Loucy (cell line): ENCODE measurements at regions not wholly inside any gene's neighbourhood (a gene's known extent, or its start where the extent isn't known, plus 50 kb on each side); places are given as distances from the start of the nearest gene placed in this dataset.
"Not testable (repeated sequence)": the region's sequence is repeated elsewhere in the genome, so short reads cannot be mapped to it uniquely, and the experiment has no call there.

ENCODE experiments used
- H2AFZ ChIP-seq: fragments of 200-600 bp; sonication (generic); 2 replicates; pipeline ENCODE4 v1.6.0; 2016; ENCODE audit warnings: antibody characterized with exemption, mild to moderate bottlenecking, low read length, moderate library complexity
- H3F3A ChIP-seq: fragments of 200-600 bp; 2 replicates; pipeline ENCODE4 v1.6.0; 2016; ENCODE audit warnings: antibody characterized with exemption, low read depth, mild to moderate bottlenecking
- H3K27me3 ChIP-seq: fragments of 200-600 bp; sonication (generic); 2 replicates; pipeline ENCODE4 v1.6.1; 2014; ENCODE audit warnings: low read length, mild to moderate bottlenecking; ENCODE audit not compliant: insufficient read depth, poor library complexity, severe bottlenecking
- H3K36me3 ChIP-seq: fragments of 200-600 bp; sonication (generic); 2 replicates; pipeline ENCODE4 v1.6.1; 2016; ENCODE audit warnings: low read length; ENCODE audit not compliant: insufficient read depth
- H3K4me1 ChIP-seq: fragments of 200-600 bp; sonication (generic); 2 replicates; pipeline ENCODE4 v1.5.1; 2014; ENCODE audit warnings: low read length, mild to moderate bottlenecking; ENCODE audit not compliant: insufficient read depth, poor library complexity, severe bottlenecking
- H3K4me2 ChIP-seq: fragments of 200-600 bp; sonication (generic); 2 replicates; pipeline ENCODE4 v1.6.0; 2014; ENCODE audit warnings: antibody characterized with exemption, low read length, low read depth, mild to moderate bottlenecking; ENCODE audit not compliant: poor library complexity, severe bottlenecking
- H3K4me3 ChIP-seq: fragments of 200-600 bp; sonication (generic); 2 replicates; pipeline ENCODE4 v1.5.1; 2014; ENCODE audit warnings: low read length, mild to moderate bottlenecking, mixed read lengths; ENCODE audit not compliant: poor library complexity, severe bottlenecking
- H3K79me2 ChIP-seq: fragments of 200-600 bp; sonication (generic); 2 replicates; pipeline ENCODE4 v1.6.1; 2014; ENCODE audit warnings: low read length; ENCODE audit not compliant: insufficient read depth
- H3K9ac ChIP-seq: fragments of 200-600 bp; sonication (generic); 2 replicates; pipeline ENCODE4 v1.6.0; 2014; ENCODE audit warnings: mild to moderate bottlenecking, low read depth, low read length, moderate library complexity; ENCODE audit not compliant: poor library complexity, severe bottlenecking
- H3K9me2 ChIP-seq: fragments of 200-600 bp; sonication (generic); replicated peaks from 2 replicates; pipeline ENCODE4 v1.6.1; 2016; ENCODE audit warnings: low read depth, low read length, mixed read lengths
- H3K9me3 ChIP-seq: fragments of 200-600 bp; sonication (generic); 2 replicates; pipeline ENCODE4 v1.6.1; 2014; ENCODE audit warnings: mild to moderate bottlenecking, antibody characterized with exemption, low read length, low read depth; ENCODE audit not compliant: insufficient read depth
- H4K20me1 ChIP-seq: fragments of 200-600 bp; sonication (generic); 2 replicates; pipeline ENCODE4 v1.6.0; 2014; ENCODE audit warnings: antibody characterized with exemption, low read length, mild to moderate bottlenecking; ENCODE audit not compliant: insufficient read depth, poor library complexity, severe bottlenecking
- EZH2phosphoT487 ChIP-seq: fragments of 200-600 bp; IDR thresholded peaks from 2 replicates; pipeline ENCODE4 v1.6.1; 2018; ENCODE audit warnings: antibody characterized with exemption, mild to moderate bottlenecking, moderate library complexity, borderline replicate concordance
- TF ChIP-seq, protein P1 (sequence below): fragments of 200-600 bp; sonication (generic); conservative IDR thresholded peaks from 2 replicates; pipeline ENCODE4 v1.5.1; 2014; ENCODE audit warnings: mild to moderate bottlenecking, antibody characterized with exemption, low read length

DNA sequence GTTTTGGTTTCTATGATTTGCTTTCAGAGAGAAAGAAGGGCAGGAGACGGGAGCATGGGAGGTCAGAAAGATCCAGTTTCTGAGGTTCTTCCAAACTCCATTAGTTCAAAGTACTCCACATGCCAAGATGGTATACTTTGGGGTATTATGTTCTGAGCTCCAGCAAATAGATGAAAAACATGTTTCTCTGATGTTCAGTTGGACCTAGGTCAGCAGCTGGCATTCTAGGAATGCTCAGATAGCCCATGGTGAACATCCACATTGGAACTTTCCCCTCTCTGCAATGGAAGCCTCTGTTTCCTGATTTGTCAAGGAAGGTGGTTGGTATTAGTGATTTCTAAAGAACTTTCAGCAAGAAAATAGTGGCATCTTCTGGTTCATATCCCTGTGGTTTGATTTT is 257.5 kb downstream of the KTN1 start:
- Histone ChIP-seq H3K36me3 (no peaks in the 10 kb centered on the region), H3K27me3 (no peaks in the 10 kb centered on the region), H2AFZ (no peak overlapping the region), H3K9me2 (no peaks in the 10 kb centered on the region), H3K9ac (no peak overlapping the region), H3K9me3 (no peaks in the 10 kb centered on the region), H3F3A (no peaks in the 10 kb centered on the region), H3K79me2 (no peaks in the 10 kb centered on the region), H4K20me1 (no peaks in the 10 kb centered on the region), H3K4me3 (no peak overlapping the region), H3K4me2 (no peak overlapping the region), H3K4me1 (no peaks in the 10 kb centered on the region)
- TF ChIP-seq, protein P1, sequence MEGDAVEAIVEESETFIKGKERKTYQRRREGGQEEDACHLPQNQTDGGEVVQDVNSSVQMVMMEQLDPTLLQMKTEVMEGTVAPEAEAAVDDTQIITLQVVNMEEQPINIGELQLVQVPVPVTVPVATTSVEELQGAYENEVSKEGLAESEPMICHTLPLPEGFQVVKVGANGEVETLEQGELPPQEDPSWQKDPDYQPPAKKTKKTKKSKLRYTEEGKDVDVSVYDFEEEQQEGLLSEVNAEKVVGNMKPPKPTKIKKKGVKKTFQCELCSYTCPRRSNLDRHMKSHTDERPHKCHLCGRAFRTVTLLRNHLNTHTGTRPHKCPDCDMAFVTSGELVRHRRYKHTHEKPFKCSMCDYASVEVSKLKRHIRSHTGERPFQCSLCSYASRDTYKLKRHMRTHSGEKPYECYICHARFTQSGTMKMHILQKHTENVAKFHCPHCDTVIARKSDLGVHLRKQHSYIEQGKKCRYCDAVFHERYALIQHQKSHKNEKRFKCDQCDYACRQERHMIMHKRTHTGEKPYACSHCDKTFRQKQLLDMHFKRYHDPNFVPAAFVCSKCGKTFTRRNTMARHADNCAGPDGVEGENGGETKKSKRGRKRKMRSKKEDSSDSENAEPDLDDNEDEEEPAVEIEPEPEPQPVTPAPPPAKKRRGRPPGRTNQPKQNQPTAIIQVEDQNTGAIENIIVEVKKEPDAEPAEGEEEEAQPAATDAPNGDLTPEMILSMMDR = no peak
- no peak for TF ChIP-seq EZH2phosphoT487

DNA sequence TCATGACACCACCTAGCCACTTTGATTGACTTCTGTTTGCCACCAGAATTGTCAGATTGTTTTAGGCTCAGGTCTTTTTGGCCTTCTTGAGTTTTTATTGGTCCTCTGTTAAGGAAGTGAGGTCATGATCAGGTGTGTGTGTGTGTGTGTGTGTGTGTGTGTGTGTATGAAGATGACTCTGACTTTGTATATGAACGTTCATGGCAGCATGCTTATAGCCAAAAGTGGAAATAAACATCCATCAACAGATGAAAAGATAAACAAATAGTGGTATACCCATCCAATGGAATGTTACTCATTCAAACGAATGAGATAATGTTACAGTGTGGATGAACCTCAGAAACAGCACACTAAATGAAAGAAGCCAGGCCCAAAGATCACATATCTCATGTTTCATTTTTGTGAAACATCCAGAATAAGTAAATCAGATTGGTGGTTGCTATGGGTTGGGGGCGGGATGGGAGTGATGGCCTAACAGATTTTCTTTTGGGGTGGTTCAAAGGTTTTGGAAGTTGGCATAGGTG is 258.6 kb downstream of the KTN1 start:
- TF ChIP-seq EZH2phosphoT487 = no peak
- TF ChIP-seq, protein P1 = no peak
- H3K9ac ChIP-seq = no peak overlapping the region
- no peaks in the 10 kb centered on the region for H3K79me2 ChIP-seq
- no peaks in the 10 kb centered on the region for H3K9me3 ChIP-seq
- H3K36me3 ChIP-seq = no peaks in the 10 kb centered on the region
- H3K9me2 ChIP-seq = no peaks in the 10 kb centered on the region
- no peak overlapping the region for H3K4me3 ChIP-seq
- no peaks in the 10 kb centered on the region for H4K20me1 ChIP-seq
- H3K4me2 ChIP-seq = no peak overlapping the region
- no peak overlapping the region for H2AFZ ChIP-seq
- no peaks in the 10 kb centered on the region for H3F3A ChIP-seq
- no peaks in the 10 kb centered on the region for H3K4me1 ChIP-seq
- H3K27me3 ChIP-seq = no peaks in the 10 kb centered on the region

DNA sequence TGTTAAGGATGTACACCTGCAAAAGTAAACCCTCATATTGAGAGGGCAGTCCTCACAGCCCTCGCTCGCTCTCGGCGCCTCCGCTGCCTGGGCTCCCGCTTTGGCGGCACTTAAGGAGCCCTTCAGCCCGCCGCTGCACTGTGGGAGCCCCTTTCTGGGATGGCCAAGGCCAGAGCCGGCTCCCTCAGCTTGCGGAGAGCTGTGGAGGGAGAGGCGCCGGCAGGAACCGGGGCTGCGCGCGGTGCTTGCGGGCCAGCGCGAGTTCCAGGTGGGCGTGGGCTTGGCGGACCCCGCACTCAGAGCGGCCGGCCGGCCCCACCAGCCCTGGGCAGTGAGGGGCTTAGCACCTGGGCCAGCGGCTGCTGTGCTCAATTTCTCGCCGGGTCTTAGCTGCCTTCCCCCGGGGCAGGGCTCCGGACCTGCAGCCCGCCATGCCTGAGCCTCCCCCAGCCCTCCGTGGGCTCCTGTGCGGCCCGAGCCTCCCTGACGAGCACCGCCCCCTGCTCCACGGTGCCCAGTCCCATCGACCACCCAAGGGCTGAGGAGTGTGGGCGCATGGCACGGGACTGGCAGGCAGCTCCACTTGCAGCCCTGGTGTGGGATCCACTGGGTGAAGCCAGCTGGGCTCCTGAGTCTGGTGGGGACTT is 259.4 kb downstream of the KTN1 start:
- H3K9me3 ChIP-seq, H3F3A ChIP-seq, H3K4me3 ChIP-seq, H3K4me1 ChIP-seq, H3K79me2 ChIP-seq, H3K36me3 ChIP-seq, H3K9ac ChIP-seq, H3K27me3 ChIP-seq, H2AFZ ChIP-seq, H4K20me1 ChIP-seq, H3K4me2 ChIP-seq, H3K9me2 ChIP-seq: not testable (repeated sequence)

DNA sequence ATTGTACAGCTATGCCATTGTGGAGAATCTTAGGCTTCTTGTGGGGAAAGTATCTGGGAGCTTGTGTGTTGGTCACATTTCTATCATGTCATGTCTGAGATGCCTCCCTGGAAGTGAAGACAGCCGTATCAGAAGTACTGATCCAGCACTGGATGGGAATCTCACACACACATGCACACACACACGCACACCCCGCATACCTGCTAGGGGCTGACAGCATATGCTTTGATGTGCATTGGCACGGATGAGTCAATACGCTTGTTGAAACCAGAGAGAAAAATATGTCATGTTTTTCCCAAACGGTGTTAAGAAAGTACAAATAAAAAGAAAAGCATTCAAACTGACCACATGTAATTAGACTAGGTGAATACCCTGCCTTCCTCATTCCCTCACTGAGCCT is 260.8 kb downstream of the KTN1 start:
- H3K9ac ChIP-seq = no peak overlapping the region
- no peaks in the 10 kb centered on the region for H3K27me3 ChIP-seq
- no peaks in the 10 kb centered on the region for H3F3A ChIP-seq
- no peak overlapping the region for H3K4me2 ChIP-seq
- H3K79me2 ChIP-seq = no peaks in the 10 kb centered on the region
- no peaks in the 10 kb centered on the region for H4K20me1 ChIP-seq
- no peak for TF ChIP-seq EZH2phosphoT487
- TF ChIP-seq, protein P1 = no peak
- no peak overlapping the region for H2AFZ ChIP-seq
- no peaks in the 10 kb centered on the region for H3K9me3 ChIP-seq
- H3K36me3 ChIP-seq = no peaks in the 10 kb centered on the region
- H3K4me3 ChIP-seq = no peak overlapping the region
- H3K4me1 ChIP-seq = no peaks in the 10 kb centered on the region
- H3K9me2 ChIP-seq = no peaks in the 10 kb centered on the region
